ENCODE measurements at regions not wholly inside any gene's neighbourhood (a gene's known extent, or its start where the extent isn't known, plus 50 kb on each side); places are given as distances from the start of the nearest gene placed in this dataset.

DNA sequence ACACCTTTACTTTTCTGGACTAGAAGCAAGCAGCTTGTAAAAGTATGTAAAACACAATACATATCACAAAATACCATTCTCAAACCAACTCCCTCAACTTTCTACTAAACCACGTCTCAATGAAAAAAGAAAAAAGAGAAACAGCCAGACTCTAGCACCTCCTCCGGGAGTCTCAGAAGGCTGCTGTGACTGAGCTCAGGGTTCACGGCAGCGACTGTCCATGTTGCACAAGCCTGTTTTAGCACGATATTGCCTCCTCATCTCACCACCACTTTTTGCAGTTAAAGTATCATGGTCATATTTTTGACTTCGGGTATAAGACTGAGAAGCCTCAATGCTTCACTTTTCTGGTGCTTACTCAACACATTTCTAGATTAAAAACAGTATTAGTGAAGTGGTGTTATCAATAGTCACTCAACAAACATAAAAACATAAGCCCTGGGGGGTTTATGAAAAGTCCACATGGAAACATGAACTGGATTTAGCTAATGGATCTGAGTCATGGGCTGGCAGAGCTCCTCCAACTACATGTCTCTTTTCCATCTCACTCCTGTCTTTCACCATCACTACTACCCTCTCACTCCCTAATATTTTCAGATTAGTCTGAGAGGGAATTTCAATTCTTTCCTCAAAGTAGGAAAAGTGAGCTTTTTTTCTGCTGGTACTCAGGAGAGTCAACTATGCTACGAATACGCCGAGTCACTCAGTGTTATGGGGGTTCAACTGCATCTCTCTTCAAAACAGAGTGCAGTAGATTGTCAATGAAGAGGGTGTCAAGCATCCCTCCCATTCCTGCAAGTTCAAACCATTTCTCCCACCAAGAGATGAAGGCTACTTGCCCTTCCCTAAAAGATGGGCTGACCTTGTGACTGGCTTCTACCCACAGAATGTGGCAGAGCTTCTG is 113.7 kb downstream of the OSR1 start:
- no peaks in the 10 kb centered on the region for H3K36me3 ChIP-seq (ENCODE audit: control insufficient read depth in 2 of 2, extremely low read depth in 1 of 2, insufficient read depth in 2 of 2, low read length in 2 of 2)
- H3K27ac ChIP-seq (ENCODE audit: control insufficient read depth, insufficient read depth, low read length), result no peak overlapping the region
- TF ChIP-seq CTCF (optimal IDR thresholded peaks at IDR 0.05 in 1 of 3, IDR thresholded peaks at IDR 0.05 in 1 of 3, conservative IDR thresholded peaks at IDR 0.05 in 1 of 3; ENCODE audit: extremely low read depth in 1 of 3, insufficient read depth in 2 of 3, low read length in 3 of 3) (no peak), EZH2 (IDR thresholded peaks at IDR 0.05; ENCODE audit: low read length) (no peak)
- no peaks in the 10 kb centered on the region for H3K4me1 ChIP-seq (ENCODE audit: control insufficient read depth, extremely low read depth, insufficient read depth, low read length)
- dilution Hi-C loops (cut with MboI; ENCODE audit: extremely low pct_ligation_motif_present, low sequenced_read_pairs), result no loop called here
- H2AFZ ChIP-seq (ENCODE audit: control insufficient read depth, low read length), result no peak overlapping the region
- DNase-seq (ENCODE audit: low read depth, low spot score) (no peak), FAIRE-seq (no peak)
- no peak overlapping the region for H3K4me3 ChIP-seq (ENCODE audit: control insufficient read depth in 2 of 3, extremely low read depth in 1 of 3, insufficient read depth in 2 of 3, low read depth in 1 of 3, low read length in 3 of 3)
- H3K4me2 ChIP-seq (ENCODE audit: control insufficient read depth, extremely low read depth, insufficient read depth, low read depth, low read length), result no peak overlapping the region
- H3K9me3 ChIP-seq (ENCODE audit: control insufficient read depth, low read depth, low read length), result no peaks in the 10 kb centered on the region
- no peaks in the 10 kb centered on the region for H4K20me1 ChIP-seq (ENCODE audit: control insufficient read depth, extremely low read depth, insufficient read depth, low read length)
- H3K9ac ChIP-seq (ENCODE audit: control insufficient read depth, extremely low read depth, insufficient read depth, low read length), result no peak overlapping the region
- no peaks in the 10 kb centered on the region for H3K79me2 ChIP-seq (ENCODE audit: control insufficient read depth, insufficient read depth, low read length)
- H3K27me3 ChIP-seq (ENCODE audit: control insufficient read depth, extremely low read depth, insufficient read depth, low read length), result no peaks in the 10 kb centered on the region
- H3K9me1 ChIP-seq (ENCODE audit: control insufficient read depth, extremely low read depth, insufficient read depth, low read length), result no peaks in the 10 kb centered on the region

GRCh38 chr2:19238440-19239060 is 119.9 kb downstream of the OSR1 start:
- Histone ChIP-seq H3K27ac (ENCODE audit: control insufficient read depth, insufficient read depth, low read length) (no peak overlapping the region), H3K79me2 (ENCODE audit: control insufficient read depth, insufficient read depth, low read length) (no peaks in the 10 kb centered on the region), H3K9me1 (ENCODE audit: control insufficient read depth, extremely low read depth, insufficient read depth, low read length) (no peaks in the 10 kb centered on the region), H3K9me3 (ENCODE audit: control insufficient read depth, low read depth, low read length) (no peaks in the 10 kb centered on the region), H3K9ac (ENCODE audit: control insufficient read depth, extremely low read depth, insufficient read depth, low read length) (no peak overlapping the region), H2AFZ (ENCODE audit: control insufficient read depth, low read length) (no peak overlapping the region), H3K4me1 (ENCODE audit: control insufficient read depth, extremely low read depth, insufficient read depth, low read length) (peaks cover 21% of the 10 kb centered on the region), H3K4me2 (ENCODE audit: control insufficient read depth, extremely low read depth, insufficient read depth, low read depth, low read length) (no peak overlapping the region), H4K20me1 (ENCODE audit: control insufficient read depth, extremely low read depth, insufficient read depth, low read length) (no peaks in the 10 kb centered on the region), H3K4me3 (ENCODE audit: control insufficient read depth in 2 of 3, extremely low read depth in 1 of 3, insufficient read depth in 2 of 3, low read depth in 1 of 3, low read length in 3 of 3) (no peak overlapping the region), H3K27me3 (ENCODE audit: control insufficient read depth, extremely low read depth, insufficient read depth, low read length) (no peaks in the 10 kb centered on the region), H3K36me3 (ENCODE audit: control insufficient read depth in 2 of 2, extremely low read depth in 1 of 2, insufficient read depth in 2 of 2, low read length in 2 of 2) (no peaks in the 10 kb centered on the region)
- dilution Hi-C loops (cut with MboI; ENCODE audit: extremely low pct_ligation_motif_present, low sequenced_read_pairs), result no loop called here
- DNase-seq (ENCODE audit: low read depth, low spot score) (no peak), FAIRE-seq (no peak)
- TF ChIP-seq CTCF (optimal IDR thresholded peaks at IDR 0.05 in 1 of 3, IDR thresholded peaks at IDR 0.05 in 1 of 3, conservative IDR thresholded peaks at IDR 0.05 in 1 of 3; ENCODE audit: extremely low read depth in 1 of 3, insufficient read depth in 2 of 3, low read length in 3 of 3), result no peak
- TF ChIP-seq EZH2 (IDR thresholded peaks at IDR 0.05; ENCODE audit: low read length), result no peak

All from keratinocyte (primary cell).